H7 (cell line): ENCODE measurements at regions not wholly inside any gene's neighbourhood (a gene's known extent, or its start where the extent isn't known, plus 50 kb on each side); places are given as distances from the start of the nearest gene placed in this dataset.

Experiments used
- DNase-seq: peaks from one replicate; pipeline ENCODE4 v3.0.0; 2012
- H3K27me3 ChIP-seq: 2 replicates; pipeline ENCODE4 v1.6.0; 2011; ENCODE audit warnings: mild to moderate bottlenecking, low read length; ENCODE audit not compliant: control insufficient read depth, insufficient read depth
- H3K36me3 ChIP-seq: replicated peaks from 2 replicates; pipeline ENCODE4 v1.5.1; 2011; ENCODE audit warnings: low read length; ENCODE audit not compliant: control insufficient read depth, insufficient read depth
- H3K4me3 ChIP-seq: 2 replicates; pipeline ENCODE4 v1.5.1; 2011; ENCODE audit warnings: low read depth, mild to moderate bottlenecking, control low read depth, low read length, moderate library complexity; ENCODE audit not compliant: insufficient read depth

DNA sequence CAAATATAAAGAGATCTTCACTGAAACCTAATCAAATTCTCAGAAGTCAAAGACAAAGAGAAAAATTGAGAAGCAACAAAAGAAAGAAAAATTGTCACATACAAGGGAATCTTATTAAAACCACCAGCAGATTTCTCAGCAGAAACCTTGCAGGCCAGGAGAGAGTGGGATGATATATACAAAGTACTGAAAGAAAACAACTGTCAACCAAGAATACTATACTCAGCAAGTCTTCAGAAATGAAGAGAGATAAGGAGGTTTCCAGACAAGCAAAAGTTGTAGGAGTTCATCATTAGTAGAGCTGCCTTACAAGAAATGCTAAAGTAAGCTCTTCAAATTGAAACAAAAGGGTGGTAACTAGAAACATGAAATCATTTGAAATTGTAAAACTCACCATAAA lies 345.6 kb downstream of the MAFB start:
- no peaks in the 10 kb centered on the region; the same call in 1 of the 2 replicates for H3K36me3 ChIP-seq
- no peak for DNase-seq
- H3K4me3 ChIP-seq, result no peak overlapping the region
- H3K27me3 ChIP-seq, result no peaks in the 10 kb centered on the region

DNA sequence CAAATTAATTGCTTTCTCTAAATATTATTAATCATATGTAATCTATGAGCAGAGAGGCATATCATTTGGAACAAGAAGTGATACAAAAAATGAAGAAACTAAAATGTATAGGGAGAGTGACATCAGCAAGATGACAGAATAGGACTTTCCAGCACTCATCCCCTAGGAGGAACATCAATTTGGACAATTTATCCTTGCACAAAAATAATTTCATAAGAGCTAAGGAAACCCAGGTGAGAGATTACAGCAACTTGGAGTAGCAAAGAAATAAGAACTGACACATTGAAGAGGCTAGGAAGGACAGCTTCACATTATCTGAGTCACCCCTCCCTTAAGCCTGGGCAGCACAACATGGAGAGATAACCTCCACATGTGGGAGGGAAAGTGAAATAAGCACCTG lies 347.5 kb downstream of the MAFB start:
- no peaks in the 10 kb centered on the region; the same call in 1 of the 2 replicates for H3K36me3 ChIP-seq
- no peak for DNase-seq
- H3K27me3 ChIP-seq, result no peaks in the 10 kb centered on the region
- no peak overlapping the region for H3K4me3 ChIP-seq

DNA sequence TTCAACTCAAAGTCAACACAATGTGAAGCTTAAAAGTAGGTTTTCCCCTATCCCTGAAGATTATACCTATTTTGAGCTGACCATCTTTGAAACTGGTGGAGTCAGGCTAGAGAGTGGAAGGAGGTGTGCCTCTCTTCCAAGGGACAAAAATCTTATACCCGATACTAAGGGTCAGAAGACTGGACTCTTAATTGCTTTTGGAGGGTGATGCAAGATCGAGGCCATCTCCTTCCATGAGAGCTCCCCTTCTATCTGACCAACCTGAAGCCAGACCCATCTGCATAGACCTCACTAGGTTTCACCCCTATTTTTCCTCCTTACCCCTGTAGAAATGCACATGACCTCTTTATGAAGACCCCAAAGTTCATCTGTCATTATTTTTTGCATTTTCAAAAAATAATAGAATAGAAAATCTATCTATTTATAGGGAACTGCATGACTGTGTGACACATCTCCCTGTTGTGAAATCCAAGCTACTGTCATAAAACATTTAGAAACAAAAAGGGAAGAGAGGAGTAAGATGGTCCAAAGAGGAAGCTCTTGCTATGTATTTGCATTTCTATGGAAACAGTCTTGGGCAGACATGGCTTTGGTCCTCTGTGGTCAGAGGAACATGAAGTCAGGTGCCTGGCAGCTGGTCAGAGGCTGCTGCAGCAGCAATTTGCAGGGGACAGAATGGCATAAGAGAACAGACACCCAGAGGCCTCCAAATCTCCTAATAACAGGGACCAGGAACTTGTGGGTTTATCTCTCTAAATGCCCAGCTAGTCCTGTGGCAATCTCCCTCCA lies 349.2 kb downstream of the MAFB start:
- no peak for DNase-seq
- Histone ChIP-seq H3K36me3 (no peaks in the 10 kb centered on the region; the same call in 1 of the 2 replicates), H3K27me3 (no peaks in the 10 kb centered on the region), H3K4me3 (no peak overlapping the region)

DNA sequence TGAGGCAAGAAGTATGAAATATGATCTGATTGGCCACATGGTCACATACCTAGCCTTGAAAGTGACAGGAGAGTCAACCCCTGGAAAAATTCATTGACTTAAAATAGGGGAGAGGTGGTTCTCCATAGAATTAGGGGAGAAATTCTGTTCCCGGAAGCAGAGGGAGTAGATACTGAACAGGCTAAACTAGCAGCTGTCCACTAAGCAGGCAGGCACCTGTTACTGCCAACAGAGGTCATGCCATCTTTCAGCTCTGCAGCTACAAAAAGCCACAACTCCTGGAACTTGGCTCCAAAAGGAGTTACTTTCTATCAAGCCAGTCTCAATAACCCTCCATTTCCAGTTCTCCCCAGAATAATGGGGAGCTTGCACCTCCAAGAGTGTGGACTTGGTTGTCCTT lies 352.5 kb downstream of the MAFB start:
- Histone ChIP-seq H3K4me3 (no peak overlapping the region), H3K27me3 (no peaks in the 10 kb centered on the region), H3K36me3 (no peaks in the 10 kb centered on the region)
- DNase-seq, result no peak

DNA sequence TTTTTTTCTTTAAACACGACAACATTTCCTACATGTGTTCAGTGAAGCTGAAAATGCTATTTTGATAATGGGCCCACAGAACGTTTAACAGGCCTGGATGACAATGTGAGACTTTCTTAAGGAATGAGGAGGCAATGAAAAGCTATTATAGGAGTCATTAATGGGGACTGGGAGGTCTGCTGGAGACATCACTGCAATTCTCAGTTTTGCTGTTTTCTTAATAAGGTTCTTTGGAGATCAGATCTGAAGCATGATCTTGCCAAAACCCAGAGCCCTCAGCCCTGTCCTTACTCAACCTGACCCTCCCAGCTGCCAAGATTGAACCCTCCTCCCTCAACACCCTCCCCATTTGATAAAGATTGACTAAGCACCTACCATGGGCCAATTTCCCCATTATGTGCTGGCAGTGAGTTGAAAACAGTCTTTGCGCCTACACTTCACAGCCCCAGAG lies 353.1 kb downstream of the MAFB start:
- no peaks in the 10 kb centered on the region for H3K36me3 ChIP-seq
- H3K27me3 ChIP-seq, result no peaks in the 10 kb centered on the region
- no peak for DNase-seq

GRCh38 chr20:40335437-40335836 lies 353.6 kb downstream of the MAFB start:
- H3K36me3 ChIP-seq, result no peaks in the 10 kb centered on the region
- no peak for DNase-seq
- H3K27me3 ChIP-seq, result no peaks in the 10 kb centered on the region
- no peak overlapping the region for H3K4me3 ChIP-seq

More for the DNA sequence above, 353.1 kb downstream of the MAFB start:
- no peak overlapping the region for H3K4me3 ChIP-seq

DNA sequence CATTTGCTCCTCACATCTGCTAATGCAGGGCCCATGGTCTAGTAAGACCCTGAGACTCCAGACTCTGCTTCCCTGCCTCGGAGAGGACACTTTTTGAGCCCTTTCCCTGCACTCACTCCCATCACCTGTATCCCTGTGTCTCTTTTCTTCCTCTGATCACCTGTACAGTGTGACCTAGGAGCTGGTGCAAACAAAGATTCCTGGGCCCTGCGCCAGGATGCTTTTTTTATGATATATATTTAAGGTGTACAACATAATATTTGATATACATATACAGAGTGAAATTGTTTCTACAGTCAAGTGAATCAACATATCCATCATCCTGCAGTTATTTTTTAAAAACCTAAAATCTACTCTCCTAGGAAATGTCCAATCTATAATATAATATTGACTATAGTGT lies 355.4 kb downstream of the MAFB start:
- no peak for DNase-seq
- no peaks in the 10 kb centered on the region for H3K36me3 ChIP-seq
- no peaks in the 10 kb centered on the region for H3K27me3 ChIP-seq
- H3K4me3 ChIP-seq, result no peak overlapping the region

DNA sequence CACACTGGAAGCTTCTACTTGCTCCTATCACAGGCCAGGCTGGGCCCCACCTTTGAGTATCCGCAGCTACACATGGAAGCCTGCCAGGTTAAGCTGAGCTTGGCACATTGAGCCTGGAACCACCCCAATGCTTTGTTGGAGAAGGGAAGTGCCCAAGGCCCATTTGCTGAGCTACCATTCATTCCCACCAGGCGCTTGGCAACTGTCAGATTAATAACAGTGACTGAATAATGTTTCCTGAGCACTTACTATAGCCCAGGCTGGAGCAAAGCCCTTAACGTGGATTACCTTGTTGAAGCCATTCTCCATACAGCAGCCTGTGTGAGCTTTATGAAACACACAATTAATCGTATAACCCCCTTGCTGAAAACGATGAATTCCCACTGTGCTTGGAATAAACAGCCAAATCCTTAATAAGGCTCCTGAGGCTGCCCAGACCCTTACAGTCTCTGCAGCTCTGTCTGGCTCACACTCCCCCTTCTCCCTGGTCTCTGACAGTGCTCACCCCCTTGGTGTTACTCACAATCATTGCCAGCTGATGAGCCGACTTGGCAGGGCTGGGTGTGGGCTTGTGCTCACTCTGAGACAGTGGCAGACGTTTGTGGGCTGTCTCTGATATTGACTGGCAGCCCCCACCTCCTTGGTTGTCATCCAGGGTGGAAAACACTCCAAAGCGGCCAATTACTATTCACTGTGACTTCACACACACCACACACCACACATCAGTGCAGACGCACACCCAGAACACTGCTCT lies 357.1 kb downstream of the MAFB start:
- Histone ChIP-seq H3K4me3 (no peak overlapping the region), H3K36me3 (no peaks in the 10 kb centered on the region), H3K27me3 (no peaks in the 10 kb centered on the region)
- DNase-seq, result no peak

DNA sequence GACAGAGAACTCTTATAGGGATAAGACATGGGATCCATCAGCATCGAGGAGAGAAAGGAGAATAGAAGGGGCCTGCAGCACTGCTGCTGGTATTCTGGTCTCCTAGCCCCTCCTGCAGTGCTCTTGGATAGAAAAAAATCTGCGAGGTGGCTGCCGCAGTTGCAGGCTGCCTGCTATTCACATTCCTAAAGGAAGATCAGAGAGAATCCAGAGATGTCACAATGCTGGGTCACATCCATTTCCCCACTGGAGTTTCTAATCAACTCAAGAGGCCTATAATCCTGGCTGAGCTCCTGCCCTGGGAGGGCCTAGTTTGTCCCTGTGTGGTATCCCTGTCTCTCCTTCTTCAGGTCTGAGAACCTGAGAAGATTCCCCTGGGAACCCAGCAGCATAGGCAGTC lies 357.8 kb downstream of the MAFB start:
- Histone ChIP-seq H3K4me3 (no peak overlapping the region), H3K27me3 (no peaks in the 10 kb centered on the region), H3K36me3 (no peaks in the 10 kb centered on the region)
- no peak for DNase-seq

GRCh38 chr20:40329321-40329720 lies 359.7 kb downstream of the MAFB start:
- H3K27me3 ChIP-seq, result no peaks in the 10 kb centered on the region
- H3K4me3 ChIP-seq, result no peak overlapping the region
- DNase-seq, result no peak

GRCh38 chr20:40326784-40327183 lies 362.3 kb downstream of the MAFB start:
- DNase-seq, result no peak
- H3K27me3 ChIP-seq, result no peaks in the 10 kb centered on the region
- H3K36me3 ChIP-seq, result no peaks in the 10 kb centered on the region
- H3K4me3 ChIP-seq, result no peak overlapping the region

More at GRCh38 chr20:40329321-40329720, 359.7 kb downstream of the MAFB start:
- no peaks in the 10 kb centered on the region for H3K36me3 ChIP-seq

GRCh38 chr20:40325006-40325568 lies 363.9 kb downstream of the MAFB start:
- H3K27me3 ChIP-seq, result no peaks in the 10 kb centered on the region
- no peak for DNase-seq
- H3K36me3 ChIP-seq, result no peaks in the 10 kb centered on the region
- no peak overlapping the region for H3K4me3 ChIP-seq

- no peak for DNase-seq
- Histone ChIP-seq H3K27me3 (no peaks in the 10 kb centered on the region), H3K36me3 (no peaks in the 10 kb centered on the region), H3K4me3 (no peak overlapping the region)
Measured at GRCh38 chr20:40323361-40323794, 365.7 kb downstream of the MAFB start.

GRCh38 chr20:40322941-40323340 lies 366.1 kb downstream of the MAFB start:
- no peaks in the 10 kb centered on the region for H3K27me3 ChIP-seq
- DNase-seq, result no peak
- H3K4me3 ChIP-seq, result no peak overlapping the region

DNA sequence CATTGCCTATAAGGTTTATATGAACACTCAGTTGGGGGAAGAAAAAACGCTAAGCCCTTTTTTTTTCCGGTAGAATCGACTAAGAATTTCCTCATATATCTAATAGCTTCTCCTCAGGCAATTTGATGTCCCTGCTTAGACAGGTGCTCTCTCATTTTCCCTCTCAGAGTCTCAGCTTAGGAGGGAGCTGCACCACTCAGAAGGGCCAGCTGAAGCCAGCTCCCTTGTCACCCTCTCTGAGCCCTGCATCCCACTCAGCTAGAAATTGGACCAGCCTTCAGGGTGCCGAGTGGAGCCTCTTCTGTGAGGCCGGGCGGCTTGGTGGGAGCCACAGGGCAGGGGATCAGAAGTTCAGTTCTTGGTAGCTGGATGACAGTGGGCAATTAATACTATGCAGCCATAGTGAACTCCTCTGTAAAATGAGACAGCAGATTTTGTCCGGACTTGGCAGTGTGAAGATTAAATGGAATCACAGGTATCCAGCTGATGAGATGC lies 368.5 kb downstream of the MAFB start:
- Histone ChIP-seq H3K36me3 (no peaks in the 10 kb centered on the region), H3K4me3 (no peak overlapping the region), H3K27me3 (no peaks in the 10 kb centered on the region)
- DNase-seq, result no peak

More at GRCh38 chr20:40322941-40323340, 366.1 kb downstream of the MAFB start:
- H3K36me3 ChIP-seq, result no peaks in the 10 kb centered on the region
